Stimulated activated CD4-positive, alpha-beta T cell treated with anti-CD3 and anti-CD28 coated beads, TNF-alpha, amount 100 ng/mL, for 24 hours (primary cell): ENCODE measurements at regions not wholly inside any gene's neighbourhood (a gene's known extent, or its start where the extent isn't known, plus 50 kb on each side); places are given as distances from the start of the nearest gene placed in this dataset.
"Not testable (repeated sequence)": the region's sequence is repeated elsewhere in the genome, so short reads cannot be mapped to it uniquely, and the experiment has no call there.

Experiments
- DNase-seq, 3 experiments: peaks; one replicate each; pipeline ENCODE4 v3.0.0-alpha.2; 2020; ENCODE audit warnings: low read depth in 3 of 3

DNA sequence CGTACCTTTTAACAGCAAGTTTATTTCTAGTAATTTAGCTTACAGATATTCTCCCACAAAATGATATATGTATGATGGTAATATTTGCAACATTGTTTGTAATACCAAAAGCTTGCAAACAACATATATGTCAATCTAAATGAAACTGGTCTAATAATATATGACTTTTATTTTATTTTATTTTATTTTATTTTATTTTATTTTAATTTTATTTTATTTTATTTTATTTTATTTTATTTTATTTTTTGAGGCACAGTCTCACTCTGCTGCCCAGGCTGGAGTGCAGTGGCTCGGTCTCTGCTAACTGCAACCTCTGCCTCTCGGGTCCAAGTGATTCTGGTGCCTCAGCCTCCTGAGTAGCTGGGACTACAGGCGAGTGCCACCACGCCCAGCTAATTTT lies 94.6 kb upstream of the ABCA1 start:
- DNase-seq, result not testable (repeated sequence)

DNA sequence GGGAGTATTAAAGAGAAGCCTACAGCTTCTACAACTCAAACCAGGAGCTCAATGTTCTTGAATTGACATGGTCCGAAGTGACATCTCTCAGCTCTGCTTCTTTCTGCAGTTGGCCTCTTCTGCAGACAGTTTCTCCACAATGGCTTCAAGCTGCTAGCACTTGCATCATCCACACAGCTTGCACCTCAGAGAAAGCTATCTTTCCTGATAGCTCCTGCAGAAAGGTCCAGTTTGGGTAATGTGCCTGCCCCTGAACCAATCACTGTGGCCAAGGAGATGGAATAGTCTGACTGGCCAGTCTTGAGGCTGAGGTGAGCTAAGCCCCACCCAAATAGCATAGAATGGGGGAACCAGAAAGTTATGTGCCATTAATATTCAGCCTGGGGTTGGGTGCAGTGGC lies 95.8 kb upstream of the ABCA1 start:
- DNase-seq, result no peak

DNA sequence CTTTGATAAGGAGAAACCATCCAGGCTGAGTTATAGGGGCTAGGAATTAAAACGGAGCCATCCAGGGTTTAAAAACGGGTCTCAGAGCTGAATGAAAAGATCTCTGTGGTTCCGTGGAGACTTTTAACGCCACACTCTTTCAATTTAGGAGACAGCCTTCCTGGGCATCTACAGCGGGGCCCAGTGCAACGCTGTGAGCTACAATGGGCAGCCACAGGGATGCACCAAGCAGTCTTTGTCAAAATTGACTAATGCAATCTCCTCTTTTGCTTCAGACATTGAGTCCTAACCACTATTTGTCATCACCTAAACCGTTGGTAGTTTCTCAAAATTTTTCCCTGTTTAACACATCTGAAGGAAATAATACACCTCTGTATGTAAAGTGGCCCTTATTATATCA lies 96.6 kb upstream of the ABCA1 start:
- no peak for DNase-seq

DNA sequence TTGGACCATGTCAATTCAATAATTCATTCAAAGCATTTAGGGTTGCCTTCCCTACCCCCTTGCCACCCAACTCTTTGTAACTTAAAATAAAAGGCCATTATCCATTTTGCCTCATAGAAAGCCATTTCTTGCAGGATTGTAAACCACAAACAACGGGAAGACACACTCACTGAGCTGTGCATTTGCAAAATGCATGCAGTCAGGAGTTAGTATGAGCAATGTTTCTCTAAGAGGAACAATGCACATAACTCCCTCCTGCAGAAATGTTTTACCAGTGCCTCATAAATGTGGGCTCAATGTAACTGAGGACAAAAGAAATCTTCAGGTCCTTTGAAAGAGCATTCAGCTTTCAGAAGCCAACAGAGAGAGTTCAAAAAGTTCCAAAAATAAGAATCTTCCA lies 98.5 kb upstream of the ABCA1 start:
- DNase-seq, result no peak

DNA sequence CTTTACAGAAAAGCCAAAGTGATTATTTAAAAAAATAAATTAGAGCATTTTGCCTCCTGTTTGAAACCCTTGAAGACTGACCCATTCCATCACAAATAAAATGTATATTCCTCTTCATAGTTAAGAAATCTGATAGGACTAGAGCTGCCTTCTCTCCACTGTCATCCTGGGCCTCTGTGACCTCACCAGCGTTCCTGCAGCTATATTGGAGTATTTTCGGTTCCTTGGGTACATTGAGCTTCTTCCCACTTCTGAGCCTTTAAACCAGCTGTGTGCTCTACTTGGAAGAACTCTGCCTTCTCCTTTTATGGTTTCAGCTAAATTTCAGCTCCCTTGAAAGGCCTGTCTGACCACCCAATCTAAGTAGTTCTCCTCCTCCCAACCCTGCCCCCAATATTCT lies 99.1 kb upstream of the ABCA1 start:
- no peak for DNase-seq

DNA sequence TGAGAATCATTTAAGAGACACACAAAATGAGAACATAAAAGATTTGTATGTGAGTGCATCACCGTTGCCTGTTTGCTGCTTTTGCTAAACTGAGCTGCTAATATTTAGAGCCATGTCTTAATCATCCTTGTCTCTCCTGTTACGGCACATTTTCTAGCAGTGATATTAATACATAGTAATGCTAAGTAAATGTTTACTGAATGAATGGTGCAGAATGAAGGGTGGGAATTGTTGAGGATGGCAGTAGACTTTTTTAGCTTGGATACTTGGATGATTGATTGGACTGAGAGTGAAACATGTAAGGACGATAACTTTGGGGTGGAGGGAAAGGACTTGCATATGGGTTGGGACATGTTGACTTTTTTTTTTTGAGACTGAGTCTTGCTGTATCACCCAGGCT lies 102.3 kb upstream of the ABCA1 start:
- DNase-seq, result no peak

DNA sequence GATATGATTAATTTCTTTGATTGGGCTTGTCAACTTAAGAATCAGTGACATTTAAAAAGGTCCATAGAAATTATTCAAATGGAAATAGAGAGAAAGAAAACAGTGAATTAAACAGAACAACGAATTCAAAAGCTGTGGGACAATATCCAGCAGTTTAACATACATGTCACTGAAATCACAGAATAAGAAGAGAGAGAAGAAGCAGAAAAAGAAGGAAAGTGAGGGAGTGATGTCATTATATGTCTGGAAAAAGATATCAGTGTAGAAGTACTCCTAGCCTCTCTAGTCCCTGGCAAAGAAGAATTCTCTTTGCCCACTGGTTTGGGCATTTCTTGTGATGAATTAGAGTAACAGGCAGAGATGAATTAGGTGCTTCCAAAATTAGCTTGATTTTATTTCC lies 109.2 kb upstream of the ABCA1 start:
- no peak for DNase-seq

DNA sequence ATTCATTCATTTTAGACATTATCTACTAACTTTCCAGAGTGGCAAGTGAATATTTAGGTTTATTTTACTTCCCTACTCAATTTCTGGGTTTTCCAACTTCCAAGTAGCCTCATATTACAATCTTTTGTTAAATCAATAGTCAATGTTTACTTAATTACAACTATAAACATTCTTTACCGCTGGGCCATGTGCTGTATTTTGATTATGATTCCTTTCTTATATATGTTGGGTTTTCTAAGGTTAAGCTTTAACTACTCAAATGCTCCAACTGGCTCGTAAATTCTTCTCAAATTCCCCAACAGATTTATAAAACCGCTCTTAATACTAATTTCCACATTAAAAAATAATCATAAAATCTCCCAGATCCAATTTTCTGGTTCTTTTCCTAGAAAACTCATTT lies 110.1 kb upstream of the ABCA1 start:
- DNase-seq, result no peak

DNA sequence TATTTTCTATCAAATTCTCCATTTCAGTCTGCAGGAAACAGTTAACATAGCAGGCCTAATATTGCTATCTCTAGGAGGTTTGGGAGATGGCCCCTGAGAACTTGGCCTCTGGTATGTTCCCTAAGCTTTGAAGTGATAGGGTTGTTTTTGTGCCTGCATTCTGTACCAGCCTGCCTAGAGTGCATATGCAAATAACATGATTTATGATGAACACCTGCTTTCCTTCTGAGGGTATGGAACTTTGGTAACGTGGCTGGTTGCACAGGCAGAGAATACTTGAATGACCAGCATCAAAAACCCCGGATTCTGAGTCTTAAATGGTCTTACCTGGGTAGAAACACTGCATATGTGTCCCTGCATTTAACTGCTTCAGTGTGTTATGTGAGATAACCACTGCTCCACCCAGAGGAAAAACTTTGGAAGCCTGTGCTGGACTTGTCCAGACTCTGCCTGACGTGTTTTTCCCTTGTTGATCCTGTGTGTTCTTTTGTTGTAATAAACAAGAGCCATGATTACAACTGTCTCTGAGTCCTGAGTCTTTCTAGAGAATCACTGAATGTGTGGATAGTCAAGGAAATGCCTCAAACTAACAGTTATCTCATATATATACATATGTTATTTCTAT lies 111.3 kb upstream of the ABCA1 start:
- DNase-seq, result no peak

DNA sequence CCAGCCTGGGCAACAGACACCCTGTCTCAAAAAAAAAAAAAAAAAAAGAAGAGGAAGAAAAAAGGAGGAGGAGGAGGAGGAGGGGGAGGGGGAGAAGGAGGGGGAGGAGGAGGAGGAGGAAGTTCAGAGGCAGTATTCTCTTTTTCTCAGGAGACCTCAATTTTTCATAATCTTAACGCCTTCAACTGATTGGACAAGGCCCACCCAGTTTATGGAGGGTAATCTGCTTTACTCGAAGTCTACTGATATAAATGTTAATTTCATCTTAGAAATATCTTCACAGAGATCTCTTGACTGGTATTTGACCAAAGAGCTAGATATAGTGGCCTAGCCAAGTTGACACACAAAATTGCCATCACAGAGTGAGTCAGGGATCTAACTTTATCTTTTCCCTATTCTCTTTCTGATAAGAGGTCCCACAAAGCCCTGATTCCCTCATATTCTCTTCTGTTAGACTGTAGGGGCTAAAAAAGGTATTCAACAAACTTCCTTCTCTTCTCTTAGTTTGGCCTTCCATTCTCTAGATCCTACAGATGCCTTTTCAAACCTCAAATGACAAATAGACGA lies 115.5 kb upstream of the ABCA1 start:
- DNase-seq, result no peak

DNA sequence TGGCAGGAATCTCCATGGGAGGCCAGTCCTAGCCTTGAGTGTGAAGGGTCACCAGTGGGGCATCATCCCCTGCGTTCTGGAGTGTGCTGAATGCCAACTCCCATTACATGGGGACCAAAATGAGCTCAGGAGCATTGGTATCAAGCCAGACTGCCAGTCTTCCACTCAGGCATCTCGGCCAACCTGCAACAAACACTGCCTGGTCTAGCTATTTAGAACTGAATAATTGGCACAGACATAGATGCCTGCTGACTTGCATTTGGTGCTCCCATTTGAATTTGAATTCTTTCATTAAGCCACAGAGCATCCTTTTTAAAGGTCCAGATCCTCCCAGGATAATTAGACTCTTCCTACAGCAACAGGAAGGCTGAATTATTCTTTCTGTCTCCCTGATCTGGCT lies 116.6 kb upstream of the ABCA1 start:
- no peak for DNase-seq

DNA sequence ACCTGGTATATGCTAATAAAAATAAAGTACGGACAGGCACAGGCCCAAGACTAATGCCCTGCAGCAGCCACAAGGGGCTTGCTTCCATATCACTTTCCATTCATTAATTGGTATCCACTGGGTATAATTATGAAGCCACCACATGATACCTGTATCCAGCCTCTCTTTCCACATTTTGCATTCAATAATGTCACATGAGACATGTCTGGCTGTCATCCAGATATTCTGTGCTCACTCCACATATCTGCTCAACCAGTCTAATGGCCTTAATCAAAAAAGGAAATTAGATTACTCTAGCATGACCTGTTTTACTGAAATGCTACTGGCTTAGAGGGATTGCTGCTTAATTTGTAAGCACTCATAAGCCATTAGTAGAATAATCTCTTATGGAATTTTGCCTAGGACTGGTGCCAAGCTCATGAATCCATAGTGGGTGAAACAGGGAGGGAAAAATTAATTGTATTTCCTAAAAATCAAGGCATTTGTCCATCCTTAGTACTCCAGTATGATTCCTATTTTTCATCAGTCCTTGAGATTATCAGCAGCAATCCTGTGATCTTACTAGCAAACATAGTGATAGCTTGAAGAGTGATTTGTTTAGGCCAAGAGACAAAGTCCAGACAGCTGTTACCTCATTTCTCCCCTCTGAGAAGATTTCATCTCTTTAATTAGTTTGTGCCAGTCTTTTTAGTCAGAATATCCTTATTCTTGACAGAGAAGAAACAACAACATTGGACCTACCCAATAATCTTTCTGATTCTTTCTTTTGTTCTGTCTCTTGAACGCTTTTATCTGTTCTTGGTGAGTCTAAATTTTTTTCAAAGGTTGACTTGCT lies 119.2 kb upstream of the ABCA1 start:
- DNase-seq, result no peak

DNA sequence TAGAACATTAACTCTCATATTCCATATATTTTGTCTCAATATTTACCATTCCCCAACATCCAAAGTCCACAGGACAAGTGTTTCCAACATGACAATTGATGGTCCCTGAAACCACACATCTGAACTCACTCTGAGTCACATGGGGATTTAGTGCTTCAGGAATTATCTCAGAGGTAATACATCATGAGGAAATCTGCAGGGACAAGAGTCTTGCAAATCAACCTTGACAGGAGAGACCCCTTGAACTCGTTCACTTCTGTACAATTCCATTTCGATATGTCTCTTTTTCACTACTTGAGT lies 119.7 kb upstream of the ABCA1 start:
- DNase-seq, result no peak

DNA sequence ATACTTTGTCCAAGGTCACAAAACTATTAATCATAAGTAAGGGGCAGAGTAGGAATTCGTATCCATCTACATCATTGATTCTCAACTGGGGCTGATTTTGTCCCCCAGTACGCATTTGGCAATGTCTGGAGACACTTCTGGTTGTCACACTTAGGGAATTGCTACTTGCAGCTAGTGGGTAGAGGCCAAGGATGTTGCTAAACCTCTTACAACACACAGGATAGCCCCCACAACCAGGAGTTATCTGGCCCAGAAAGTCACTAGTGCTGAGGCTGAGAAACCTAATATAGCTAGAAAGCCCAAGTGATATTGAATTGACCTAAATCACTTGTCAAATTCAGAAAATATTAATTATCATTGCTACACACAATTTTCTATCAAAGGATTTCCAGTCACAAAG lies 120.4 kb upstream of the ABCA1 start:
- DNase-seq, result no peak

DNA sequence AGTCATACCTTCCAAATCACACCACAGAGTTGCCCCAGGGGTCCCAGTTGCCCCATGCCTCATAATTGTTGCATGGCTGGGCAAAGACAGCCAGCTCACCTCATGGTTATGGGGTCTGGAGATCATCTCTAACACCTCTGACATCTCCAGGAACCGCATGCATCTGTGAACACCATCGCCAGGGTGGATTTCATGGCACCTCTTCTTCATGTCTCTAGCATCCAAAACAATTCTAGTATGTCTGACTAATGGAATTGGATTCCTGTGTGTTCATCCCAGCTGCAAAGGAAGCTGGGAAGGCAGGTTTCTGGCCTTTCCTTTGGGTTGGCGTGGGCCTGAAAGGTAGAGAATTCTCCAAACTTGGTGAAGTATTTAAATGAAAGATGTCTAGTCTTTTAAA lies 122.3 kb upstream of the ABCA1 start:
- no peak for DNase-seq

DNA sequence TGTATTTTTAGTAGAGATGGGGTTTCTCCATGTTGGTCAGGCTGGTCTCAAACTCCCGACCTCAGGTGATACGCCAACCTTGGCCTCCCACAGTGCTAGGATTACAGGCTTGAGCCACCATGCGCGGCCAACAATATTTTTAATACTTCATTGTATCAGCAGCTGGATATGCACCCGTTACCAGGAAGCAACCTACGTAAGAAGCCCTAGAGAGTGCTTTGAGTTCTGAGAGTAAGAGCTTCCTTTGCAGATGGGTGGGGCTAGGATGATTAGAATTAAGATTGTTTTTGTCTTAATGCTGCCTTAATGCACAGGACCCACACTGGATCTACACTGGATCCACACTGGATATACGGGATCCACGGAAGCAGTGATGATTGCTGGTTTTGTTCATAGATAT lies 123.9 kb upstream of the ABCA1 start:
- no peak for DNase-seq

DNA sequence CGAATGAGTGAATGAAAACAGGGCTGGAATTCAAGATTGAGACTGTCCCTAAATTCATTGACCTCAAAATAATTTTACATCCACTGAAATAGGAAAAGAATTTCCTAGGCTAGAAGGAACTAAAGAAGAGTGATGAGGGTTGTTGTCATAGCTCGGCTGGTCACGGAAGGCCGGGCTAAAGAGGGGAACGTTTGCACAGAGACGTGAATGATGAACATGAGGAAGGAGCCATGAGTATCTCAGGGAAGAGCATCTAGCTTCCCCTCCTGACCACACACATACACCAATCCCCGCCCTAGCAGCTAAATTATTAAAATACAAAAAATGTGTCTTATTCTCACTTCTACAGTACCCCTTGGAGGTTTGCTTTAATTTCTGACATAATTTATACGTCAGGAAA lies 124.4 kb upstream of the ABCA1 start:
- DNase-seq, result no peak

DNA sequence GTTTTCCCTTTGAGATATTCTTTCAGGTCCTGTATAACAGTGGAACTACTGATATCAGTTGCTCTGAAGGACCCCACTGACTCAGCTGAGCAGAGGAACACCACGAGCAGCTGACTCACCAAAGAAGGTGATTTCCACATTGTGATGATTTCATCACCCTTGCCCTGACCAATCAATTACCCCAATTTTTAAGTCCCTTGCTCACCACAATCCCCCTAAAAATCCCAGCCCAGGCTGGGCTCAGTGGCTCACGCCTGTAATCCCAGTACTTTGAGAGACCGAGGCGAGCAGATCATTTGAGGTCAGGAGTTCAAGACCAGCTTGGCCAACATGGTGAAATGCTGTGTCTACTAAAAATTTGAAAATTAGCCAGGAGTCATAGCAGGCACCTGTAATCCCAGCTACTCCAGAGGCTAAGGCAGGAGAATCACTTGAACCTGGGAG lies 125.3 kb upstream of the ABCA1 start:
- peak; percentile 13 to 63 (median 25) for DNase-seq

DNA sequence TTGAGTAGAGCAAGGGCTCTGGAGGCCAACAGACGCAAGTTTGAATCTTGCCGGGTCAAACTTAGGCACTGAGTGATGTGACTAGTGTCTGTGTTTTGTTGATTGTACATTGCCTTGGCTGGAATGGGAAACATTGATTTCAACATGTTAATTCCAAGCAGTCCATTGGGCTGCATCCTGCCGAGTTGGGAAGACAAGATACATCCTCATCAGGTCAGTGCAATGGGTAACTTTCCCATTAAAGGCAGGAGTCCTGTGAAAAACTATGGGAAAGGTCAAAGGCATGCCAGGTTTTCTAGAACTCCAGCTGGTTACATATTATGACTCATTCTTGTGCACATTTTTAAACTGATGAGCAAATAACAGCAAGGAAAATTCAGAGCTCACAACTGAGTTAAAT lies 126.5 kb upstream of the ABCA1 start:
- no peak for DNase-seq

DNA sequence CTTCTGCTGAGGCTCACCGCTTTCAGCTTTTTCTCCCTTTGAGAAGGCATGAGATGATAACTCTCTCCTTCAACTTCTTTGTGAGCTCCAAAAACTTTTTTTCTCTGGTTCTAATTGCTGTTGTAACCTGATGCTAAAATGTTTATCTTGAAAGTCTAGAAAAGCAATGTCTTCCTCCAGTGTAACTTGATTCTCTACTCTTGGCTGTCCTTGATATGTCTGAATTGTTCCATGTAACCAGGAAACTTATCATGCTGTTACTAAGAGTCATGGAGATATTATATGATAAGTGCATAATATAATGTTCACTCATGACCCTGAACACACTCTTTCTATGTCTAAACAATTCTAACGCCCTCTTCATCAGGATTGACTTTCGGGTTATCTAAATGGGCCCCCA lies 128.0 kb upstream of the ABCA1 start:
- DNase-seq, result no peak

DNA sequence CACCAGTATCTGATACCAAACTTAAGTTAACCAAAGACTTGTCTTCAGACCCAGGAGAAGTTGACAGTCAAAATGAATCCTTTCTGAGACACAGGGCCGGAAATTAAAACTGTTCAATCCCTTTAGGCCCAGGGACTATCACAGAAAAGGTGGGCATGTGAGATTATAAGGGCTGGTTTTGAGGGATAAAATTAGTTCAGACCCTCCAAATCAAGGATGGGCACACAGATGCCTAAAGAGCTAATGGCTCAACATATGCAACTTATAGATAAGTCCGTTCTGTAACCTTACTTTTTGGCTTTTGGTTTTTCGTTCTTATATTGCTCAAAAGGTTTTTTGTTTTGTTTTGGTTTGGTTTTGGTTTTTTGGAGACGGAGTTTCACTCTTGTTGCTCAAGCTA lies 129.6 kb upstream of the ABCA1 start:
- no peak for DNase-seq

DNA sequence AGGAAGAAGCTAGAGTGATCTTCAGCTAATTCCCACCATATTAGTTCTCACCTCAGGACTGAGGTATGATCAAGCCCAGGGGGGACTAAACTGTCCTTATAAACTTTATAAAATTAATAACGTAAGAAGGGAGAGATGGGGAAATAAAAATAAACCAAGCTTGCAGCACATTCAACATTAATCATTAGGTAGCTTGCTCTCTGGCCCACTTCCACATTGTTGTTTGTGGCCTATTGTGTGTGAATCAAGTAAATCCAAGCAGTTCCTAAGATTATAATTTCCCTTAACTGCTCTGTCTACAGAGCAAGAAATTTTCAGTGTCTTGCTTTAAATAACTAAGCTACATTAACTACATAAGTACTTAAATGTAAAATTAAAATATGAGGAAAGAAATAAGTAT lies 131.3 kb upstream of the ABCA1 start:
- no peak for DNase-seq

DNA sequence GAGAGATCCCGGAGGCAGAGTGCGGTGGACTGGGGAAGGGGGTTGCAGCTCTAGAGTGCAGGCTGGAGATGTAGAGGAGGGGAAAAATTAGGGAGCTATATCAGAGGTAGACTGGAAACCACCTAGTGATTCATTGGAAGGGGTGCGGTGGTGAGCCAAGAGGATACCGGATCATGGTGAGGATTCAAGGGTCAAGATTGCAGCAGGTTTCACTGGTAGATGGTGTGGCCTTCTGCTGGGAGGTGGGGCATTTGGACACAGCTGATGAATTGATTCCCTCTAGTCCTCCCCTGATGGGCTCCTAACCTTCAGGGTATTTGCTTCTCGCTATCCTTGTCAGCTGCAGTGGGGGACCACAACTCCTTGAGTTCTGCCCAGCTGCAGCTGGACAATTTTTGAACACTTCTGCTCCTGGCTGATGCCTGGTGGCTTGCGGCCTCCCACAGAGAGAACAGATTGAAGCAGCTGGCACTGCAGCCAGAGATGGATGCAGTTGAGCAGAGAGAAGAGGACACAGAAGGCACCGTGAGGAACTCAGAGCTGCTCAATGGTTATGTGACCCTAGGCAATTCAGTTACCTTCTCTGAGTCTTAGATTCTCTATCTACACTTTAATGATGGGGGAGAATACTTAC lies 134.4 kb upstream of the ABCA1 start:
- DNase-seq, result no peak
